HG02970 (cell line): ENCODE measurements at regions not wholly inside any gene's neighbourhood (a gene's known extent, or its start where the extent isn't known, plus 50 kb on each side); places are given as distances from the start of the nearest gene placed in this dataset.
A peak's percentile ranks its signal among the peaks of the same experiment; 100 is the strongest.
"Not testable (repeated sequence)": the region's sequence is repeated elsewhere in the genome, so short reads cannot be mapped to it uniquely, and the experiment has no call there.

Experiments used
- ATAC-seq: cut with Tn5 transposase; IDR thresholded peaks from one replicate; pipeline ENCODE4 v1.9.1; 2021; ENCODE audit warnings: mild to moderate bottlenecking, moderate library complexity, moderate number of reproducible peaks; ENCODE audit not compliant: unreplicated experiment, low FRiP score

- no peak for ATAC-seq
Measured at GRCh38 chr9:7636309-7636708, 163.3 kb downstream of the DMAC1 start.

GRCh38 chr9:7626571-7627029 lies 173.0 kb downstream of the DMAC1 start:
- not testable (repeated sequence) for ATAC-seq

GRCh38 chr9:7622481-7622880 lies 177.1 kb downstream of the DMAC1 start:
- ATAC-seq: no peak

- ATAC-seq: no peak
Measured at GRCh38 chr9:7615344-7615743, 184.2 kb downstream of the DMAC1 start.

DNA sequence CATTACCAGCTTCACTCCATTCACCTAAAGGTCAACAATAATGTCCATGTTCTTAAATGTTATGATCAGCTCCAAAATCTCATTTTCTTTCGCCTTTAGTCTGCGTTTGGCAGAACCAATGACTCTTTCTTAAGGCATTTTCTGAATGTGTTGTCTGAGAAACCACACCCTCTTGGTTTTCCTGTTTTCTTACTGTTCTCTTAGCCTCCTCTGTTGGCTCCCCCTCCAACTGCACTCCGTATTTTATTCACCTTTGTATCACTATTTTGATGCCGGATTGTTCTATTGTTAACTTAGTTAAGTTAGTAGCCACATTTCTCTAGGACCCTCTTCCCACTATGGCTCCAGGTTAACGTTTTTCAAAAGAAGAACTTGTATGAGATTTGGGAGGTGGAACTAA lies 185.6 kb downstream of the DMAC1 start:
- ATAC-seq: no peak

GRCh38 chr9:7608261-7608660 lies 191.3 kb downstream of the DMAC1 start:
- no peak for ATAC-seq

DNA sequence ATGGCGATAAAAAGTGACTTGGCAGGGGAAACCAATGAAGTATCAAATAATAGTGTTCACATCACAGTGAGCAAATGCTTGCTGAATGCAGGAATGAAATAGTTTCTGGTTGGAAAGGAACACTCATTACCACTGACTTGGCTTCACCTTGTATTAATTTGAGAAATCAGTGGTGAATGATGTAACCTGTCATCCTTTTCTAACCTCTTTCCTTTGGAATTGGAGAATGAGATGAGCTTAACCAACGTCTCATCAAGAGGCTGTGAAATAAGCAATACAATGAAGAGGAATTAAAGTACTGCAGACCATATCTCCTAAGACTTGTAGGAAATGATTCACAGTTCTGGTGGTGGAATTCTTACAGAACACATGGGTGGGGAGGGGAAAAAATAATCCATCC lies 192.2 kb downstream of the DMAC1 start:
- no peak for ATAC-seq

- ATAC-seq: no peak
Measured at GRCh38 chr9:7606591-7606990, 193.0 kb downstream of the DMAC1 start.

DNA sequence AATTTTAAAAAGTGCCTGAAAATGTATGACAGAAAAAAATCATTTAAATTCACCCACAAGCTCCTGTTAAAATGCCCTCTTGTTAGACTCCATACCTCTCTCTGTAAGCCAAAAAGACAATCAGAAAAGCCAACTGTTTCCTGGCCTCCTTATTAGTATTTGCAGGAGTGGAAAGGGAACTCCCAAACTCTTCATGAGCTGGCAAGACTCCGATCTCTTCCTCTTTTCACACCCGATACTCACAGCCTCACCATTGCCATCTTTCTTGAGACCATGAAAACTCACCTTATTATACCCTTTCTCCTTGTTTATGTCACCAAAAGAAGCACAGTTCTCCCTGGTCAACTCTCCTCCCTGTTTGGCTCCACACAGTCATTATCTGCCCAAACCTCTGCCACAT lies 197.8 kb downstream of the DMAC1 start:
- no peak for ATAC-seq

- ATAC-seq: no peak
Measured at GRCh38 chr9:7597716-7598115, 201.9 kb downstream of the DMAC1 start.

- no peak for ATAC-seq
Measured at GRCh38 chr9:7592321-7593316, 207.0 kb downstream of the DMAC1 start.

DNA sequence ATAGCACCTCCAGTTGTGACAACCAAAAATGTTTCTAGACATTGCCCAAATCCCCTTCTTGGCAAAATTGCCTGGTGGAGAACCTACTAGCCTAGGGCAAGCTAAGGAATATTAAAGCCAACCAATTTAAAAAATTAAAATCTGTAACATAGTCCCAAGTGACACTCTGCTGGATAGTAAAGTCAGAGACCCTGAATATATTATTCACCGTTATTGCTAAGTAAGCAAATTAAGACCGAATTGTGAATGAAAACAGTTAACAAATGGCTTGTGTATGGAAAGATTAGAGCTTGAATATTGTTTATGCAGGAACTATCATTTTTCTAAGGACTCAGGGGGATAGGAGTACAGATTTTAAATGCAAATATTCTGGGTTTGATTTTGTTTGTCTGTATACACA lies 208.1 kb downstream of the DMAC1 start:
- no peak for ATAC-seq

DNA sequence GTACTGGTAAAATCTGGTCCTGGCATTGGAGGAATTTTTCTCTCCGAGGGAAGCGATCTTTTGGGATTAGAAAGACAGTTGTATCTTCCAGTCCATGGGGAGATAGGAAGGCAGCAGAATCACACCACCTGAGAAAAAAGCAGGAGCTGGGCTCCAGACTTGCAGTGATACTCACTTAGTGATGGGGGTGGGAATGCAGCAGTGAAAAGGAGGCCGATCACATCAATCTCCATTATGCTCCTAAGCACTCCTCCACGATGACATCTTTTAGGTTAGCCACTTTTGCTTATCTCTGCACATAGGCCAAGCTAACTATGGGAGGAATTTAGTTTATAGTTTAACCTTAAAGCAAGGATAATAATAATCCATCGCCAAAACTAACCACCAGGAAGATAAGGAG lies 219.0 kb downstream of the DMAC1 start:
- no peak for ATAC-seq

GRCh38 chr9:7579351-7579750 lies 220.2 kb downstream of the DMAC1 start:
- no peak for ATAC-seq

DNA sequence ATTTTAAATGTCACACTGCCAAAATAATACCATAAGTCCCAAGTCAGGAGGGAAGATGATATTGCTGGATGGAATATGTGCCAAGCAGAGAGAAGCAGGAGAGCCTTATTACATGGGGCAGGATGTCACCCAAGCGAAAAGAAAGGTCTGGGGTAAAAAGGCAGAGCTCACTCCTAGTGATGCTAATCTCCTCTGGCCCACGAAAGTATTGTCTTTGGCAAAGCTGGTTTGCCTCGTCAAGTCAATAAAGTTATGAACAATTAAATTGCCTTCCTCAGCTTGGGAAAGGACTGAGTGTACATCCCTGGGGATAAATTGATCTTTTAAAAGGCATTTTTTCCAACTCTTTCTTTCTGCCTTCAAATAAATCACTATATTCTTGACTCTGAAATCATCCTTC lies 220.6 kb downstream of the DMAC1 start:
- ATAC-seq: no peak

DNA sequence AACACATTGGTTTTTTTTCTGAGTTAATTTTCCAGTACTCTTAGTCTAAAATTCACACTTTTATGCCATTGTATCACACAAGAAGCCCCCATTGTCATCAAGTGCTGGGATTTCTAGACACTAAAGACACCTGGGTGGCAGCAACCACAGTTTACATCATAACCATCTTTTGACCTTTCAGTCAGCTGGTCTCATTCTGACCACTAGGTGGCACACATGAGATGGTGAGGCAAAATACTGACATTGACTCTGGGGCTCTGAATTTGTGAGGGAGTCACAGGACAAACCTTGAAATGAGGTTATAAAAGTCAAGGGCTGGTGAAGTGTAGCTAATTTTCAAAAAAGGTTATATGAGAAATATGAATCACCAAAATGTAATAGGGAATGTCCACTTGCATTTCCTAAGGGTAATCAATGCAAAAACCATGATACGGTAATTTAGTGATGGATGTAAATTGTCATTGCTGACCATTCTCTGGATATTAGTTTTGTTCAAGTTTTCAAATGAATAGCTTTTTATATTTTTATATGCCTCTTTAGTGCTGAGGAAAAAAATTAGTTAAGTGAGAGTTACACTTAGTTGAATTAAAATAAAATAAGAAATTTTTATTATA lies 229.4 kb downstream of the DMAC1 start:
- peak; percentile 79 for ATAC-seq

DNA sequence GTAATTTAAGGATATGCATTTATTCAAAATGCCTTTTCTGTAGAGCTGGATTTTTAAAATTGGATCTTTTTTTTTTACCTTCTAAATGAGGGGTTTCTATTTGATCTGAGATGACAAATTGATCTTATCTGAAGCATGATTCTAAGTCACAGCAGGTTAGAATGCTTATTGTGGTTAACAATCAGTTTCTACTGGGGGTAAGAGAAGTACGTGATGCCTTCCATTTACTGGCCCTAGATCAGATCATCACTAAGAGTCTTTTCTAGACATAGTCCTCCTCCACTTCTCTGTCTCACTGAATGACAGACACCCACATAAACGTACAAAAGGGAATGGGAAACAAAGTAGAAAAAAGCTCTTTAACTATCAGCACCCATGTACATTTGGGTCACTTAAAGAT lies 231.9 kb downstream of the DMAC1 start:
- ATAC-seq: no peak

GRCh38 chr9:7561527-7562080 lies 238.0 kb downstream of the DMAC1 start:
- ATAC-seq: no peak

DNA sequence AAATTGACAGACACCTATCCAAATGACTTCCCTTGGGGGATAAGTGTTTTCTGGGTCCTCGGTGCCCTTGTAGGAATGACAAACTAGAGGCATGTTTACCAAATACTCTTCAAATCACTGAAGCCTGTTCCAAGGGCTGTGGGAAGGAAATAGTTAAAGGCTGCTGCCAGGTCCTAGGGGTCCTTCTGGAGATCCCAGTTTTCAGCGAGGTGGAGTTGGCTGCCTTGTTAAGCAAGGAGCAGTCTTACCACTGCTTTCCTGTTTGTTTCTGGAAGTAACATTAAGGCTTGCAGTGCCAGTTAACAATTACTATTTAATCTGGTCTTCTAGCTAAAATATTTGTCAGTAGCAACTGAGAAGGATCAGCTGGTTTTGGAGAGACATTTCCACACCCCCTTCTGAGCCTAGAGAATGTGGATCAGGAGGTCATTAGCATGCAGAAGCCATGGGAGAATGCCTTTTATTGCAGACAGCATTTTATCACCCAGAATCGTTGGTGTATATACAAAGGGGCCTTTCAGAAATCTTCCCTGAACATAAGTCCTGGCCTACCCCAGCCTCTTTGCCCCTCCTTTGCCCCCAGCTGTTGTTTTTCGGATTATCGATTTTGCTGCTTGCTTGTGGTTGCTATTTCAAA lies 238.8 kb downstream of the DMAC1 start:
- ATAC-seq: no peak

- ATAC-seq: no peak
Measured at GRCh38 chr9:7554699-7555098, 244.9 kb downstream of the DMAC1 start.

DNA sequence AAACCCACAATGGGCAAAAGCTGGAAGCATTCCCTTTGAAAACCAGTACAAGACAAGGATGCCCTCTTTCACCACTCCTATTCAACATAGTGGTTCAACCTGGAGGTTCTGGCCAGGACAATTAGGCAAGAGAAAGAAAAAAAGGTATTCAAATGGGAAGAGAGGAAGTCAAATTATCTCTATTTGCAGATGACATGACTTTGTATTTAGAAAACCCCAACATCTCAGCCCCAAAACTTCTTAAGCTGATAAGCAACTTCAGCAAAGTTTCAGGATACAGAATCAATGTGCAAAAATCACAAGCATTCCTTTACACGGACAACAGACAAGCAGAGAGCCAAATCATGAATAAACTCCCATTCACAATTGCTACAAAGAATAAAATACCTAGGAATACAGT lies 246.9 kb downstream of the DMAC1 start:
- not testable (repeated sequence) for ATAC-seq
